IMR-90 (cell line): ENCODE measurements at regions not wholly inside any gene's neighbourhood (a gene's known extent, or its start where the extent isn't known, plus 50 kb on each side); places are given as distances from the start of the nearest gene placed in this dataset.

Source experiments
- ATAC-seq: fragments of 200-7000 bp; cut with Tn5 transposase; 2 replicates; pipeline ENCODE4 v1.9.1; 2020; ENCODE audit warnings: low read depth, mild to moderate bottlenecking, moderate library complexity
- BruUV-seq: library from RNA; stranded (reverse); fragments of 400-500 nt; replicated peaks from 2 replicates; lab custom pipeline; 2021; lab: Mats Ljungman, UMichigan
- CTCF ChIA-PET: fragments of 300-600 bp; formaldehyde crosslinking; extraction: SDS; loops from one replicate; lab custom pipeline; 2021; ENCODE audit warnings: antibody characterized with exemption; lab: Yijun Ruan, JAX
- POLR2A ChIA-PET: fragments of 300-600 bp; sonication (Branson Sonifier 250); formaldehyde crosslinking; loops from one replicate; lab custom pipeline; 2022; ENCODE audit warnings: antibody characterized with exemption; ENCODE audit not compliant: unreplicated experiment; lab: Charles Lee
- DNase-seq: peaks from one replicate; pipeline ENCODE4 v3.0.0; 2013
- H2AFZ ChIP-seq: replicated peaks from 2 replicates; pipeline ENCODE3; 2013; ENCODE audit warnings: low read length, mild to moderate bottlenecking; ENCODE audit not compliant: poor library complexity
- H2AK5ac ChIP-seq: 2 replicates; pipeline ENCODE4 v1.6.1; 2013; ENCODE audit warnings: low read depth, low read length, inconsistent platforms
- H2AK9ac ChIP-seq: replicated peaks from 2 replicates; pipeline ENCODE3; 2013; ENCODE audit warnings: mild to moderate bottlenecking, low read depth, low read length, moderate library complexity; ENCODE audit not compliant: poor library complexity
- H2BK120ac ChIP-seq: 2 replicates; pipeline ENCODE4 v1.6.1; 2013; ENCODE audit warnings: low read depth, low read length, inconsistent platforms
- H2BK15ac ChIP-seq: 3 replicates; pipeline ENCODE4 v1.6.1; 2013; ENCODE audit warnings: low read depth, low read length, inconsistent platforms
- H2BK20ac ChIP-seq: 2 replicates; pipeline ENCODE4 v1.6.1; 2013; ENCODE audit warnings: low read depth, mild to moderate bottlenecking, inconsistent platforms, low read length, moderate library complexity
- H2BK5ac ChIP-seq: 2 replicates; pipeline ENCODE4 v1.6.1; 2013; ENCODE audit warnings: mild to moderate bottlenecking, low read depth, low read length, inconsistent platforms; ENCODE audit not compliant: poor library complexity, severe bottlenecking
- H3K14ac ChIP-seq: replicated peaks from 2 replicates; pipeline ENCODE4 v1.6.1; 2013; ENCODE audit warnings: low read depth, low read length, inconsistent platforms
- H3K18ac ChIP-seq: 2 replicates; pipeline ENCODE4 v1.6.1; 2013; ENCODE audit warnings: low read depth, low read length, control low read depth
- H3K23ac ChIP-seq: 2 replicates; pipeline ENCODE4 v1.6.1; 2013; ENCODE audit warnings: low read depth, low read length, inconsistent platforms
- H3K27ac ChIP-seq: 2 replicates; pipeline ENCODE4 v1.5.1; 2013; ENCODE audit warnings: mild to moderate bottlenecking, control low read depth, low read length; ENCODE audit not compliant: insufficient read depth
- H3K27me3 ChIP-seq: 2 replicates; pipeline ENCODE4 v1.6.1; 2013; ENCODE audit warnings: low read length; ENCODE audit not compliant: control insufficient read depth, insufficient read depth
- H3K36me3 ChIP-seq: 2 replicates; pipeline ENCODE4 v1.6.1; 2013; ENCODE audit warnings: low read length, mixed read lengths; ENCODE audit not compliant: control insufficient read depth, insufficient read depth
- H3K4ac ChIP-seq: 2 replicates; pipeline ENCODE4 v1.6.1; 2013; ENCODE audit warnings: low read depth, low read length, inconsistent platforms
- H3K4me1 ChIP-seq: 2 replicates; pipeline ENCODE4 v1.6.1; 2013; ENCODE audit warnings: low read length, mixed read lengths; ENCODE audit not compliant: control insufficient read depth, insufficient read depth
- H3K4me2 ChIP-seq: 2 replicates; pipeline ENCODE4 v1.6.1; 2013; ENCODE audit warnings: low read depth, mild to moderate bottlenecking, control low read depth, low read length, moderate library complexity
- H3K4me3 ChIP-seq: 2 replicates; pipeline ENCODE4 v1.5.1; 2013; ENCODE audit warnings: low read depth, mild to moderate bottlenecking, control low read depth, low read length, moderate library complexity; ENCODE audit not compliant: insufficient read depth
- H3K56ac ChIP-seq: 2 replicates; pipeline ENCODE4 v1.6.1; 2013; ENCODE audit warnings: low read length, inconsistent platforms; ENCODE audit not compliant: insufficient read depth; ENCODE audit errors: extremely low read depth
- H3K79me1 ChIP-seq, 2 experiments: 2 replicates each; pipeline ENCODE4 v1.6.1; 2013; ENCODE audit warnings: low read length in 2 of 2, inconsistent platforms in 1 of 2, low read depth in 1 of 2
- H3K9ac ChIP-seq: 2 replicates; pipeline ENCODE4 v1.6.1; 2013; ENCODE audit warnings: low read depth, low read length, control low read depth
- H3K9me1 ChIP-seq: 2 replicates; pipeline ENCODE4 v1.6.1; 2013; ENCODE audit warnings: low read length, inconsistent platforms; ENCODE audit not compliant: insufficient read depth
- H3K9me3 ChIP-seq: 2 replicates; pipeline ENCODE4 v1.6.1; 2013; ENCODE audit warnings: low read length; ENCODE audit not compliant: control insufficient read depth, insufficient read depth
- H4K20me1 ChIP-seq: 2 replicates; pipeline ENCODE4 v1.6.1; 2013; ENCODE audit warnings: low read length, inconsistent platforms; ENCODE audit not compliant: insufficient read depth
- H4K5ac ChIP-seq: 2 replicates; pipeline ENCODE4 v1.6.1; 2013; ENCODE audit warnings: mild to moderate bottlenecking, low read depth, low read length, control low read depth
- H4K8ac ChIP-seq, 2 experiments: 2 replicates each; pipeline ENCODE4 v1.6.1; 2013; ENCODE audit warnings: low read depth in 2 of 2, low read length in 2 of 2, control low read depth in 1 of 2, inconsistent platforms in 1 of 2
- H4K91ac ChIP-seq: 2 replicates; pipeline ENCODE4 v1.6.1; 2013; ENCODE audit warnings: low read depth, low read length, inconsistent platforms; ENCODE audit not compliant: insufficient read depth
- FOS ChIP-seq: fragments of 150-350 bp; IDR thresholded peaks from 2 replicates; pipeline ENCODE4 v1.6.1; 2016; ENCODE audit warnings: low read depth, low read length
- MAFK ChIP-seq: IDR thresholded peaks from 2 replicates; pipeline ENCODE4 v1.6.1; 2012; ENCODE audit warnings: low read depth, low read length, improper control_type of control experiment
- MAZ ChIP-seq: IDR thresholded peaks from 2 replicates; pipeline ENCODE4 v1.6.1; 2012; ENCODE audit warnings: low read depth, mild to moderate bottlenecking, low read length, improper control_type of control experiment, moderate library complexity, borderline replicate concordance
- NFE2L2 ChIP-seq: fragments of 150-350 bp; IDR thresholded peaks from 2 replicates; pipeline ENCODE4 v1.6.1; 2016; ENCODE audit warnings: low read depth, mild to moderate bottlenecking, low read length
- SMC3 ChIP-seq: fragments of 150-350 bp; IDR thresholded peaks from 2 replicates; pipeline ENCODE4 v1.6.1; 2016; ENCODE audit warnings: low read depth, mild to moderate bottlenecking, antibody characterized with exemption, low read length, moderate library complexity
- USF2 ChIP-seq: fragments of 150-350 bp; IDR thresholded peaks from 2 replicates; pipeline ENCODE4 v1.6.1; 2017; ENCODE audit warnings: mild to moderate bottlenecking, antibody characterized with exemption, low read length, low read depth
- WGBS, 2 experiments: methylation state at CpG; one replicate each; pipeline versions ENCODE4 v1.1.5 to v1.1.7; 2013; ENCODE audit warnings: missing lambda C conversion rate in 2 of 2; ENCODE audit not compliant: insufficient read length in 1 of 2; ENCODE audit errors: extremely low coverage in 2 of 2; 5-methylcytosine and 5-hydroxymethylcytosine counted together
- dilution Hi-C: fragments of 300-500 bp; cut with HindIII; formaldehyde crosslinking; loops from one replicate; pipeline ENCODE4 v1.14.3; 2018; ENCODE audit warnings: low sequenced_read_pairs; ENCODE audit not compliant: unreplicated experiment
- in situ Hi-C: fragments of 300-500 bp; cut with MboI; formaldehyde crosslinking; loops from 3 replicates; pipeline ENCODE4 v1.14.3; 2019; ENCODE audit warnings: low sequenced_read_pairs, inconsistent platforms, mixed read lengths
- intact Hi-C: fragments of 100-400 bp; cut with micrococcal nuclease; formaldehyde crosslinking; loops from 2 replicates; pipeline ENCODE4 v1.10.0; 2022

- H3K9me3 ChIP-seq, result no peaks in the 10 kb centered on the region
- H3K36me3 ChIP-seq, result no peaks in the 10 kb centered on the region
- no peak overlapping the region for H2AK9ac ChIP-seq
- no peak overlapping the region for H3K56ac ChIP-seq
- no TSS peak for BruUV-seq
- no peak overlapping the region for H2BK120ac ChIP-seq
- WGBS, 2 experiments, result no CpG with 5 or more reads among the region's 7 CpGs
- H3K23ac ChIP-seq, result no peak overlapping the region
- H2BK15ac ChIP-seq, result no peak overlapping the region
- DNase-seq (no peak), ATAC-seq (no peak)
- H3K4me1 ChIP-seq, result no peaks in the 10 kb centered on the region
- H2BK20ac ChIP-seq, result no peak overlapping the region
- intact Hi-C loops, result no loop called here
- ChIA-PET POLR2A (no interaction called here), CTCF (no interaction called here)
- H3K14ac ChIP-seq, result no peak overlapping the region
- no peak for TF ChIP-seq MAFK
- no peak for TF ChIP-seq MAZ
- TF ChIP-seq USF2, result no peak
- no peak for TF ChIP-seq FOS
- TF ChIP-seq SMC3, result no peak
- TF ChIP-seq NFE2L2, result no peak
- H4K5ac ChIP-seq, result no peak overlapping the region
- H3K18ac ChIP-seq, result no peak overlapping the region
- no peak overlapping the region for H4K8ac ChIP-seq
- H3K79me1 ChIP-seq, result no peaks in the 10 kb centered on the region
- no peak overlapping the region for H3K4me3 ChIP-seq
- H2AK5ac ChIP-seq, result no peak overlapping the region
- H3K9me1 ChIP-seq, result no peaks in the 10 kb centered on the region
- H3K9ac ChIP-seq, result no peak overlapping the region
- no peak overlapping the region for H4K91ac ChIP-seq
- H3K27ac ChIP-seq, result no peak overlapping the region
- H2AFZ ChIP-seq, result no peak overlapping the region
- no peak overlapping the region for H2BK5ac ChIP-seq
- H3K4me2 ChIP-seq, result no peak overlapping the region
- H4K20me1 ChIP-seq, result no peaks in the 10 kb centered on the region
- H3K27me3 ChIP-seq, result peaks cover 28% of the 10 kb centered on the region
- in situ Hi-C loops, result no loop called here
- dilution Hi-C loops, result no loop called here
- H3K4ac ChIP-seq, result no peak overlapping the region
Observed at GRCh38 chr6:37748118-37748517, 50.4 kb upstream of the MDGA1 start.
